Naive thymus-derived CD4-positive, alpha-beta T cell (primary cell): ENCODE measurements at regions not wholly inside any gene's neighbourhood (a gene's known extent, or its start where the extent isn't known, plus 50 kb on each side); places are given as distances from the start of the nearest gene placed in this dataset.
"Not testable (repeated sequence)": the region's sequence is repeated elsewhere in the genome, so short reads cannot be mapped to it uniquely, and the experiment has no call there.

Source experiments
- ATAC-seq: fragments of 150-1000 bp; cut with Tn5 transposase; 2 replicates; pipeline ENCODE4 v1.10.0; 2021; ENCODE audit warnings: mild to moderate bottlenecking, moderate library complexity
- CTCF ChIA-PET: fragments of 350-600 bp; sonication (Branson Sonifier 250); formaldehyde crosslinking; loops from one replicate; lab custom pipeline; 2021; ENCODE audit warnings: antibody characterized with exemption; lab: Charles Lee
- POLR2A ChIA-PET: fragments of 350-600 bp; sonication (Branson Sonifier 250); formaldehyde crosslinking; loops from one replicate; lab custom pipeline; 2021; ENCODE audit warnings: antibody characterized with exemption, inconsistent platforms; lab: Charles Lee
- DNase-seq, 9 donors: peaks; one replicate each; pipeline versions ENCODE4 v3.0.0 to v3.0.0-alpha.2; 2020 to 2022; ENCODE audit warnings: mixed read lengths in 1 of 9
- H3K27ac ChIP-seq: one replicate; pipeline ENCODE4 v1.7.0; 2013; ENCODE audit warnings: mild to moderate bottlenecking, low read depth, low read length, moderate library complexity
- H3K27me3 ChIP-seq, 2 donors: one replicate each; pipeline ENCODE4 v1.7.0; 2013; ENCODE audit warnings: low read length in 2 of 2, mild to moderate bottlenecking in 2 of 2, moderate library complexity in 2 of 2; ENCODE audit not compliant: control insufficient read depth in 2 of 2, insufficient read depth in 2 of 2
- H3K36me3 ChIP-seq, 3 experiments: 1 replicate in 2 of 3; 2 replicates in 1 of 3; pipeline ENCODE4 v1.7.0; 2013; ENCODE audit warnings: low read length in 3 of 3, mild to moderate bottlenecking in 3 of 3, moderate library complexity in 1 of 3; ENCODE audit not compliant: insufficient read depth in 3 of 3, control insufficient read depth in 2 of 3
- H3K4me1 ChIP-seq, 2 donors: one replicate each; pipeline ENCODE4 v1.7.0; 2013; ENCODE audit warnings: low read length in 2 of 2, mild to moderate bottlenecking in 2 of 2, moderate library complexity in 1 of 2; ENCODE audit not compliant: control insufficient read depth in 2 of 2, insufficient read depth in 2 of 2
- H3K4me3 ChIP-seq: 2 replicates; pipeline ENCODE4 v1.7.0; 2013; ENCODE audit warnings: mild to moderate bottlenecking, low read length
- H3K9me3 ChIP-seq, 3 experiments: 1 replicate in 2 of 3; 2 replicates in 1 of 3; pipeline ENCODE4 v1.7.0; 2013; ENCODE audit warnings: low read length in 3 of 3; ENCODE audit not compliant: control insufficient read depth in 2 of 3
- H3K27ac Mint-ChIP-seq, 9 donors: one replicate each; pipeline ENCODE4 v1.8.0; 2020 to 2022; ENCODE audit warnings: mixed read lengths in 9 of 9, mild to moderate bottlenecking in 8 of 9, moderate library complexity in 5 of 9, inconsistent platforms in 2 of 9
- H3K27me3 Mint-ChIP-seq, 5 donors: one replicate each; pipeline ENCODE4 v1.8.0; 2021 to 2022; ENCODE audit warnings: mixed read lengths in 5 of 5, mild to moderate bottlenecking in 1 of 5
- H3K36me3 Mint-ChIP-seq, 5 donors: one replicate each; pipeline ENCODE4 v1.8.0; 2020 to 2022; ENCODE audit warnings: mixed read lengths in 5 of 5, mild to moderate bottlenecking in 3 of 5, inconsistent platforms in 1 of 5
- H3K4me1 Mint-ChIP-seq, 7 donors: one replicate each; pipeline ENCODE4 v1.8.0; 2020 to 2022; ENCODE audit warnings: mixed read lengths in 7 of 7, mild to moderate bottlenecking in 3 of 7, inconsistent platforms in 1 of 7
- H3K4me3 Mint-ChIP-seq, 10 donors: one replicate each; pipeline ENCODE4 v1.8.0; 2020 to 2022; ENCODE audit warnings: mild to moderate bottlenecking in 10 of 10, mixed read lengths in 10 of 10, moderate library complexity in 6 of 10, inconsistent platforms in 2 of 10
- H3K9me3 Mint-ChIP-seq, 11 donors: one replicate each; pipeline ENCODE4 v1.8.0; 2020 to 2022; ENCODE audit warnings: mixed read lengths in 11 of 11, mild to moderate bottlenecking in 4 of 11, inconsistent platforms in 1 of 11, moderate library complexity in 1 of 11
- intact Hi-C, 2 donors: fragments of 100-400 bp; cut with micrococcal nuclease; formaldehyde crosslinking; loops; one replicate each; pipeline ENCODE4 v1.15.1; 2023

- CTCF ChIA-PET = interaction anchor here (0.6 to 1.8 kb wide), 2 partner anchors 19 to 109 kb away, joined by 7 to 8 read pairs; no protein-coding TSS in a partner anchor
- Histone ChIP-seq H3K36me3 (no peaks in the 10 kb centered on the region), H3K9me3 (no peaks in the 10 kb centered on the region), H3K27ac (no peak overlapping the region), H3K4me3 (no peak overlapping the region), H3K4me1 (no peaks in the 10 kb centered on the region), H3K27me3 (no peaks in the 10 kb centered on the region)
- H3K27me3 Mint-ChIP-seq = peaks cover 0 to 13% (median 7%) of the 10 kb centered on the region in 5 donors
- DNase-seq = no peak
- no peak overlapping the region for H3K4me3 Mint-ChIP-seq
- H3K27ac Mint-ChIP-seq = no peak overlapping the region
- intact Hi-C loops = loop anchor here in 1 of 2 donors (2.0 to 5.0 kb wide), 3 partner anchors 22 to 52 kb away; no protein-coding TSS in a partner anchor
- H3K36me3 Mint-ChIP-seq = peaks cover 0 to 14% (median 0%) of the 10 kb centered on the region in 5 donors
- POLR2A ChIA-PET = no interaction called here
- H3K9me3 Mint-ChIP-seq = peaks cover 0 to 3% (median 0%) of the 10 kb centered on the region in 11 donors
- H3K4me1 Mint-ChIP-seq = peaks cover 0 to 25% (median 0%) of the 10 kb centered on the region in 7 donors
- peak; percentile 56 for ATAC-seq
Observed at GRCh38 chr11:86174101-86175046, 70.2 kb upstream of the EED start.

GRCh38 chr11:86172894-86173293 is 71.7 kb upstream of the EED start:
- intact Hi-C loops = no loop called here
- peaks cover 0 to 9% (median 0%) of the 10 kb centered on the region in 5 donors for H3K36me3 Mint-ChIP-seq
- Histone ChIP-seq H3K27ac (no peak overlapping the region), H3K4me3 (no peak overlapping the region), H3K36me3 (no peaks in the 10 kb centered on the region), H3K9me3 (no peaks in the 10 kb centered on the region), H3K27me3 (no peaks in the 10 kb centered on the region), H3K4me1 (no peaks in the 10 kb centered on the region)
- H3K9me3 Mint-ChIP-seq = peaks cover 0 to 1% (median 0%) of the 10 kb centered on the region in 11 donors
- H3K4me1 Mint-ChIP-seq = peaks cover 0 to 22% (median 0%) of the 10 kb centered on the region in 7 donors
- CTCF ChIA-PET = no interaction called here
- H3K4me3 Mint-ChIP-seq = no peak overlapping the region
- no peak for DNase-seq
- ATAC-seq = no peak
- H3K27me3 Mint-ChIP-seq = peaks cover 0 to 13% (median 7%) of the 10 kb centered on the region in 5 donors
- POLR2A ChIA-PET = no interaction called here
- no peak overlapping the region for H3K27ac Mint-ChIP-seq

GRCh38 chr11:86171627-86172026 is 72.9 kb upstream of the EED start:
- no peak for DNase-seq
- CTCF ChIA-PET = no interaction called here

GRCh38 chr11:86167499-86168164 is 76.9 kb upstream of the EED start:
- CTCF ChIA-PET = no interaction called here
- no peaks in the 10 kb centered on the region for H3K36me3 Mint-ChIP-seq
- POLR2A ChIA-PET = no interaction called here
- intact Hi-C loops = no loop called here
- Histone ChIP-seq H3K9me3 (no peaks in the 10 kb centered on the region), H3K4me3 (no peak overlapping the region), H3K27ac (no peak overlapping the region), H3K36me3 (no peaks in the 10 kb centered on the region), H3K4me1 (no peaks in the 10 kb centered on the region), H3K27me3 (no peaks in the 10 kb centered on the region)
- H3K9me3 Mint-ChIP-seq = peaks cover 0 to 5% (median 0%) of the 10 kb centered on the region in 11 donors
- no peaks in the 10 kb centered on the region for H3K27me3 Mint-ChIP-seq
- no peak overlapping the region for H3K4me3 Mint-ChIP-seq
- ATAC-seq (no peak), DNase-seq (no peak)
- peaks cover 0 to 4% (median 0%) of the 10 kb centered on the region in 7 donors for H3K4me1 Mint-ChIP-seq
- H3K27ac Mint-ChIP-seq = no peak overlapping the region

More at GRCh38 chr11:86171627-86172026, 72.9 kb upstream of the EED start:
- no peak overlapping the region for H3K4me3 Mint-ChIP-seq
- POLR2A ChIA-PET = no interaction called here
- intact Hi-C loops = no loop called here
- H3K27ac ChIP-seq = no peak overlapping the region
- no peak for ATAC-seq
- peaks cover 0 to 13% (median 7%) of the 10 kb centered on the region in 5 donors for H3K27me3 Mint-ChIP-seq
- H3K9me3 Mint-ChIP-seq = peaks cover 0 to 1% (median 0%) of the 10 kb centered on the region in 11 donors
- peaks cover 0 to 6% (median 0%) of the 10 kb centered on the region in 5 donors for H3K36me3 Mint-ChIP-seq
- no peaks in the 10 kb centered on the region for H3K4me1 ChIP-seq
- peaks cover 0 to 14% (median 0%) of the 10 kb centered on the region in 7 donors for H3K4me1 Mint-ChIP-seq
- no peaks in the 10 kb centered on the region for H3K9me3 ChIP-seq
- no peak overlapping the region for H3K4me3 ChIP-seq
- H3K27me3 ChIP-seq = no peaks in the 10 kb centered on the region
- no peaks in the 10 kb centered on the region for H3K36me3 ChIP-seq
- H3K27ac Mint-ChIP-seq = no peak overlapping the region

GRCh38 chr11:86166287-86166686 is 78.3 kb upstream of the EED start:
- H3K9me3 Mint-ChIP-seq, H3K27ac ChIP-seq, H3K4me1 ChIP-seq, H3K27ac Mint-ChIP-seq, H3K4me3 Mint-ChIP-seq, POLR2A ChIA-PET, H3K4me3 ChIP-seq, H3K36me3 ChIP-seq, intact Hi-C loops, H3K9me3 ChIP-seq, ATAC-seq, H3K36me3 Mint-ChIP-seq, DNase-seq, H3K27me3 Mint-ChIP-seq, H3K27me3 ChIP-seq: not testable (repeated sequence)
- peaks cover 0 to 10% (median 0%) of the 10 kb centered on the region in 7 donors for H3K4me1 Mint-ChIP-seq
- CTCF ChIA-PET = interaction anchor here (0.7 kb wide), 1 partner anchor 32 kb away, joined by 3 read pairs; no protein-coding TSS in a partner anchor

GRCh38 chr11:86164106-86164505 is 80.4 kb upstream of the EED start:
- no peak for DNase-seq
- Mint-ChIP-seq H3K27me3 (no peaks in the 10 kb centered on the region), H3K4me3 (no peak overlapping the region), H3K36me3 (peaks cover 0 to 3% (median 0%) of the 10 kb centered on the region in 5 donors), H3K4me1 (peaks cover 0 to 10% (median 0%) of the 10 kb centered on the region in 7 donors), H3K9me3 (peaks cover 0 to 8% (median 0%) of the 10 kb centered on the region in 11 donors), H3K27ac (no peak overlapping the region)
- no peak overlapping the region for H3K4me3 ChIP-seq
- no peaks in the 10 kb centered on the region for H3K4me1 ChIP-seq
- no peaks in the 10 kb centered on the region for H3K36me3 ChIP-seq
- no peak for ATAC-seq
- intact Hi-C loops = no loop called here
- H3K27ac ChIP-seq = no peak overlapping the region
- H3K27me3 ChIP-seq = no peaks in the 10 kb centered on the region
- ChIA-PET CTCF (interaction anchor here (0.6 kb wide), 1 partner anchor 12 kb away, joined by 3 read pairs; no protein-coding TSS in a partner anchor), POLR2A (interaction anchor here (0.5 kb wide), 1 partner anchor 30 kb away, joined by 3 read pairs; no protein-coding TSS in a partner anchor)
- no peaks in the 10 kb centered on the region for H3K9me3 ChIP-seq
